ENCODE measurements at regions not wholly inside any gene's neighbourhood (a gene's known extent, or its start where the extent isn't known, plus 50 kb on each side); places are given as distances from the start of the nearest gene placed in this dataset.

DNA sequence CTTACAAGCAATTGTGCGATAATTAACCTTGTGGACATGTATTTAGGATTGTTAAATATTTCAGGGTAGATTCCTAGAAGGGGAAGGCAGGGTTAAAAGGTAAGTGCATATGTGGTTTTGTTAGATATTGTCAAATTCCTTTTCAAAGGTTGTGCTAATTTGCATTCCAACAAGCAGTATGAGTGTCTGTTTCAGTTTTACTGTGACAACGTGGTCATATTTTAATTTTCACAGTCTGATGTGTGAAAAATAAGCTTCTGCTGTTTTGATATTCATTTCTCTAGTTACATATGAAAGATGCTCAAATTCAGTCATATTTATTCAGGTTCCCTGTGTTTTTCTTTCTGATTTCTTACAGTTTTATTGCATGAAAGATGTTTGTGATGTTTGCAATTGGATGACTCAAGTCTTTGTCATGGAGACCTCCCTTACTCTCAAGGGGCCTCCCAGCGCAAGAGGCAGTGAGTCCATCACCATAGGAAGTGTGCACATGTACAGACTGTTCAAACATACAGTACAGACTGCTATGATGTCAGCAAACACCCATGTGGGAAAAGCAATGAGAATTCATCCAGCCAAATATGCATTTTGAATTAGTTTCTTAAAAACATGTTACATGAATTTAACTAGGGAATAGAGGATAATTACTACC, 310.8 kb downstream of the GALR1 start:
- no peak for DNase-seq (ENCODE audit: low read depth in 2 of 3, low spot score in 2 of 3)

DNA sequence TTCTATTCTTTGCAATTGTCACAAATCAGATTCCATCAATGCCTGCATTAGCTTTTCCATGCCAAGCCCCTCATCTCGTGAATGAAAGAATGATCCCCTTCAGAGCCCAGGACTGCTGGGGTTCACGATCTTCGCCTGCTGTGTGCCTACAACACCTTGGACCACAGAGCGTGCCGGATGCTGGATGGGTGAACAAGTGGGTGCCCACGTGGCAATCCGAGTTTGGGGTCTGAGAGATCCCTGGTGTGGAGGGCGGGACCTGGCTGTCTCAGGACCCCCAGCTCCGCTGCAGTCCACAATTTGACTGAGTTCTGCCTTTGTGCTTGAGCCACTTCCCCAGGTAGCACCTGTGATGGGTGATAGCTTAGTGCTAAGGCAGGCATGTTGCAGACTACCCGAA, 317.0 kb downstream of the GALR1 start:
- no peak for DNase-seq (ENCODE audit: low read depth in 2 of 3, low spot score in 2 of 3)

DNA sequence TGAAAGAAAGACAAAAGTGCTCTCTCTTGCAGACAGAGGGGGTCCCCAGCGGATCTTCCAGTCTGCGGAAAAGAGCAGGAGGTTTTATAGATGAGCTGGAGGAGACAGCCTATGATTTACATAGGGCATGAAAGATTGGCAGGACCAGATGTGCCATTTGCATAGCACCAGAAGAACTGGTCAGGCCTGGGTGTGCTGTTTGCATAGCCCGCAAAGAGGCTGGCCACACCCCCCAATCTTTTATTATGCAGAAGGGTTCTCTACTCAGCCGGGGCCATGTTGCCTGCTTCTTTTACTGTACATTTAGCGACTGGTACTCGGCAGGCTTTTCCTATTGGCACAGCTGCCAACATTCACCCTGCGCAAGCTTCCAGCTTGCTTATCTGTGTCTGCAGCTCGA, 317.6 kb downstream of the GALR1 start:
- no peak for DNase-seq (ENCODE audit: low read depth in 2 of 3, low spot score in 2 of 3)

DNA sequence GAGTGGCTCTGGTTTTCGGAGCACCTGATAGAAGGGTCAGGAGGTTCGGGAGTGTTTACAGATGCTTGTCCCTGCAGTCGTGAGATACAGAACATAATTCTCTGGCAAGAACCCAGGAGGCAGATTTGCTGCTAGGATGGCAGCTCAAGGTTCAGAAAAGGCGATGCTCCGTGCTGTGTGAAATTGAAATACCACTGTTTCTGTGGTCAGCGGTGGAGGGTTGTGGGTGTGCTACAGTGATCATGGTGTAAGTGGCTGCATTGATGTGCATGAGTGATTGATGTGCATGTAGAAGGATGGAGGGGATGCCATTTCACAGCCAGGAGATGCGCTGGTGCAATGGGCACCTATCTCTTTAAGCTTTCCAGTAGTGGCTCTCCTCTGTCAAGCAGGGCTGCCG, 322.1 kb downstream of the GALR1 start:
- no peak for DNase-seq (ENCODE audit: low read depth in 2 of 3, low spot score in 2 of 3)

DNA sequence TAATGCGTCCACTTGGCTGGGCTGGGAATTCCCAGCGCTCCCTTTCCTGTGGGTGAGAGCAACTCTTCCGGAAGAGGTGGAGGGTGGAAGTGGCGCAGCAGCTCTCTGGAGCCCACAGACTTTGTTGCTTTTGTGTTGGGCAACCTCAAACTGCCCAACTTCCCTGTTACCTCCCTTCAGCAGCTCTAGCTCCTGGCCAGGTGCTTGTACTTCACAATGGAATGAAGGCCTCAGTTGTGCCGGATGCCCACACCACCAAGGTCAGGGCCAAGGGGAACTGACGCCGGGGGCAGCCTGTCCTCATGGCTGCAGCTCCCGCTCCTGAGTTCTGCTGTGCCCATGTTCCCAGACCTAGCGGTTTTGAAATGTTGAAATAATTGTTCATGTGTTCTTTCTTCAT, 322.9 kb downstream of the GALR1 start:
- no peak for DNase-seq (ENCODE audit: low read depth in 2 of 3, low spot score in 2 of 3)

DNA sequence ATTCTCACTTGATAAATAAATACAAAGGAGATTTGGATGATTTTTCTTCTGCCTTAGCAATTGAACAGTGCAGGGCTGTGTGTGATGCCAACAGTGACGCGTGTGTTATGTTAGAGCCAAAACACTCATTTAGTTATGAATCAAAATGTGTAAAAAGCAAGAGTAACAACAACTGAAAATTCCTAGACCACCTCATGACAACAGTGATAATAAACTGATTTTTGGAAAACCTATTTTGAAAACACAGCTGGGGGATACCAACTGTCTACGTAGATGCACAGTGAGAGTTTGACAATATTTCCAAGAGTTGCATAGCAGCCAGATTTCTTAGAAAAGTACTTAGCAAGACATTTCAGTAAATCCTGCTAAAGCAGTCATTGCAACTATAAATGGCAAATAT, 323.9 kb downstream of the GALR1 start:
- DNase-seq (ENCODE audit: low read depth in 2 of 3, low spot score in 2 of 3) = no peak

DNA sequence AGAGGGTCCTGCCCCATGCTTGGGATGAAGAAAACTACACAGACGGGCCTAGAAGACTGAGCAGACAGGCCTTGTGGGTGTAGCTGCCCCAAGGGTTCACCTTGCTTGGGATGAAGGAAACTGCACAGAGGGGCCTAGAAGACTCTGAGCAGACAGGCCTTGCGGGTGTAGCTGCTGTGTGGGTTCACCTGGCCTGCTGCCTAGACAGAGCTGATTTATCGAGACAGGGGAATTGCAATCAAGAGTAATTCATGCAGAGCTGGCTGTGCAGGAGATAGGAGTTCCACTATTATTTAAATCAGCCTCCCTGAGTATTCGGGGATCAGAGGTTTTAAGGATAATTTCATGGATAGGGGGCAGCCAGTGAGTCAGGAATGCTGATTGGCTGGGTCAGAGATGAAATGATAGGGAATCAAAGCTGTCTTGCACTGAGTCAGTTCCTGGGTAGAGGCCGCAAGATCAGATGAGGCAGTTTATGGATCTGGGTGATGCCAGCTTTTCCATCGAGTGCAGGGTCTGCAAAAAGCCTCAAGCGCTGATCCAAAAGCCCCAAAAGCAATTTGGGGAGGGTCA, 341.4 kb downstream of the GALR1 start:
- no peak for DNase-seq (ENCODE audit: low read depth in 2 of 3, low spot score in 2 of 3)

DNA sequence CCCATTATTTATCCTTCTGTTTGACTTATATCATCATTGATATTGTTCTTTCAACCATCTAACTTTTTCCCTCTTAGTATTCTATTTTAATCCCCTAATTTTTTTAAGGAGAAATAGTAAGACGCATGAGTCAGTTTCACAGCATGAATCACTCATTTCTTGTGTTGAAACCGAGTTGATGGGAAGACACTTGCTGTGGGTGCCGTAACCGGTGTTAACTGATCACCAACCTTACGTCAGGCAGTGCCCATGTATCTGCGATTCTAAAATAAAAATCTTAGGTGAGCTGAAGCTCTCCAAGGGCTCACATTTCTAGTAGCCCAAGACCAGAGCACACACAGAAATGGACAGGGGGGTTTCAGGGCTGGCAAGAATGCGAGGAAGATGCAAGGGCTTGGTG, 348.1 kb downstream of the GALR1 start:
- no peak for DNase-seq (ENCODE audit: low read depth in 2 of 3, low spot score in 2 of 3)

DNA sequence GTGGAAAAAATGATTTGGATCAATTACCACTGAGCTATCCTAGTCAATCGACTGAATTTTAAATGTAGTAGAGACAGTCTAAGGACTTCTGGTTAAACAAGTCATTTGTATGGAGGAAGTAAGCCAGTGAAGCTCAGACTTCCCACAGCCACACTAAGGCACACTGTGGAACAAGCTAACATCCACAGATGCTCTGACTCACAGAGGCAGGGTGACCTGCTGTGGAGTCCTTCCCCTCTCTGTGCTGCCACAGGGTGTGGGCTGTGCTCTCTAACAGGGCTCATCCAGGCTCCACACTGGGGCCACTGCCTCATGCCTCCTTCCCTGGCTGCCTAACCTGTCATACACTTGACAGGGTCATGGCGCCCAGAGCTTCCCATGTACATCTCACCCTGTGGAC, 351.0 kb downstream of the GALR1 start:
- DNase-seq (ENCODE audit: low read depth in 2 of 3, low spot score in 2 of 3) = no peak

DNA sequence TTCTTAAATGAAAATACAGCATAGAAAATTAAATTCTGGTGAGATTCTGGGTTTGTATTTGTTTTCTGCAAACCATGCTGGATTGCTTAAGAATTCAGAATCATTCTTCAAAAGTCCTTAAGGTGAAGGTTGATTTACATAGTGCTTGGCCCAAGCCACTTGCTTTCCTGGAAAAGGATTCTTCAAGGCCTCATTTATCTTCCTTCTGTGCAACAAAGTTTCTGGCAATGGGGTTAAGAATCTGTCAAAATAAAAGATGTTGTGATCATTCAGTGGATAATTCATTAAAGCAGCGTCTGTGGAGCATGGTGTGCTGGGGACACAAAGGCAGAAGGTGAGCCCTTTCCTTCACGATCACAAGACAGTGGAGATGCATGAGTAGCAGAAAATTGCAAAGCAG, 351.9 kb downstream of the GALR1 start:
- DNase-seq (ENCODE audit: low read depth in 2 of 3, low spot score in 2 of 3) = no peak

DNA sequence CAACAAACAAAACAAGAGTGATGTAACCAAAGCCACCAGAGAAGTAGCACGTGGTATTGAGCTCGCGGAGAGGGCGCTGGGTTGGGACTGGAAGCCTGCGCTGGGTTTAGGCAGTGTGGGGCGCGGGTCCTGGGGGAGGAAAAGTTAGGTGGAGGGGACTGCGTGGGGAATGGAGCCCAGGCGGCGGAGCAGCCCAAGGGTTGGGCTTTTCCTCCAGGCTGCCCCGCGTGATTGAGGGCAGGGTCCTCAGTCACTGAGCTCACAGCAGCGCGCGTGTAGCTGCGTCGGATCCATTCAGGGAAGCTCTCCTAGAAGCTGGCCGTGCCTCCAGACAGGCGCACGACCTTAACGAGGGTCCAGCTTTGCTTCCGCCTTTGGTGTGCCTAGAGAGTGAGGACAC, 357.4 kb downstream of the GALR1 start:
- no peak for DNase-seq (ENCODE audit: low read depth in 2 of 3, low spot score in 2 of 3)

DNA sequence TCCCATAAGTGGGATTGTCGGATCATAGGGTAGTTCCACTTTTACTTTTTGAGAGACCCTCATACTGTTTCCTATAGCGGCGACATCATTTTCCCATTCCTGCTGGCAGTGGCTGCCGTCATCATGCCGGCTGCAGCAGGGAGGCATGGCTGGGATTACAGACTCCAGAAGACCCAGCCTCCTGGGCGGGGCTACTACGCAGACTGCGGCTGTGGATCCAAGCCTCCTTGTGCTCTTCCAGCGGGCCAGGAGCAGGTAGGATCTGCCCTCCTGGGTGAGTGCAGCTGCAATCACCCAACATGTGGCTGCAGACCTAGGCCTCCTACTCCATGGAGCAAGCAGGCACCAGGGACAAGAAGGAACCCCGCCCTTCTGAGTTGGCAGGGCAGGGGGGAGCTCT, 359.2 kb downstream of the GALR1 start:
- no peak for DNase-seq (ENCODE audit: low read depth in 2 of 3, low spot score in 2 of 3)

DNA sequence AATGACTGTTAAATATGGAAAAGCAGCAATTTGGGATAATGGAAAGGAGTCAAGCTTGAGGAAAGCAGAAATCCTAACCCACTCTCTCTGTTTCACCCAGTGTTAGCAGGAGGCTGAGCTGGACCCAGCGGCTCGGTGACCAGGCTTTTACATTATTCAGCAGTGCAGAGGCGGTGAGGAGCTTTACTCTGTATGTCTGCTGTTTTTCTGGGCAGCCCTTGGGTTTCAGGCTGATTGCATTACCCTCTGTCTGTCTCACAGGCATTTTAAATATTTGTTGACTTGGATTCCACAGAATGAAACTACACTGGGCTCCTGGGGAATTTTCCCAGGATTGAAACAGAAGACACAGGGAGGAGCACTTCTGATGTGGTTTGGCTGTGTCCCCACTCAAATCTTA, 368.0 kb downstream of the GALR1 start:
- DNase-seq (ENCODE audit: low read depth in 2 of 3, low spot score in 2 of 3) = no peak

DNA sequence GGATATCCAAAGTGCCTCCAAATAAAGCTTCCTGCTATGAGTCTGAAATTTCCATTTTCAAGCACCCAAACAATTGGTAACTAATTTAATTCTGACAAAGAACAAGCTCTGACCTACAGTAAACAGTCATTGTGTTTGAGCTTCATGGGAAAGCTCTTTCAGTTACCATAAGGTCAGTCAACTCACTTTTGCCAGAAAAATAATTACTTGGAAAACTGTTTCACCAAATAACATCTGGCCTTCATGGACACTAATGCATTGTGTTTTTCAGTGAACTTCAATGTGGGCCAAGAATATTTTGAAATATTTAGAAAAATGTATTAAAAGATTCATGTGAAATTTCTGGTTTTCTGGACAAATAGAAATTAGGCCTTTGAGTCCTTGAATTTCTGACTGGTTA, 369.9 kb downstream of the GALR1 start:
- no peak for DNase-seq (ENCODE audit: low read depth in 2 of 3, low spot score in 2 of 3)

DNA sequence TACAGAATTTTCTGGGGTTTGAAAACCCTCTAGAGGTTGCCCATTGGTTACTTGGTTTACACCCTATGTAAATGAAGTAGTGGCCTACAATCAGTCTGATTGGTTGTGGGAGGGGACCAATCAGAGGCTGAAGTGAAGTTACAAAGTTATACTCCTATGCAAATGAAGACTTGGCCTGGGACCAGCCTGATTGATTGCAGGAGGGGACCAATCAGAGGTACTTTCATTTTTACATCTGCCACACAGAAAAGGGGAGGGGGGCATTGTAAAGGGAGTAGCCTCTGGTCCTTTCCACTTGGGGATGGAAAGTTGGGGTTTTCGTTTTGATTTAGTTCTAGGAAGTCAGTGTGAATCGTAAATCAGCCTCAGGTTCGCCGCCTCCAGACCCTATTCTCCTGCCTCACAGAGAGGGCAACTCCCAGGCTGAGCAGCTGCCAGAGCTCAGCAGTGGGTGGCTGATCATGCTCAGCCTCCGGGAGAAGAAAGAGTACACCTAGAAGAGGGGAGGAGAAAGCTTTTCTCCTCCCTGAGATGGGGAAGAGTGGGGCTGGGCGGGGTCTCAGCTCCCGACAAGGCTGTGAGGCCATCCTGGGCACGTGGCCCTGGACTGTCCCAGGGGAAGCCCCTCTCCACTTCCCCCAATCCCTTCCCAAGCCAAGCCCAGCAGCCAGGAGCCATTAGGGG, 372.5 kb downstream of the GALR1 start:
- peak in 1 of 3 donors; percentile 18 for DNase-seq (ENCODE audit: low read depth in 2 of 3, low spot score in 2 of 3)

DNA sequence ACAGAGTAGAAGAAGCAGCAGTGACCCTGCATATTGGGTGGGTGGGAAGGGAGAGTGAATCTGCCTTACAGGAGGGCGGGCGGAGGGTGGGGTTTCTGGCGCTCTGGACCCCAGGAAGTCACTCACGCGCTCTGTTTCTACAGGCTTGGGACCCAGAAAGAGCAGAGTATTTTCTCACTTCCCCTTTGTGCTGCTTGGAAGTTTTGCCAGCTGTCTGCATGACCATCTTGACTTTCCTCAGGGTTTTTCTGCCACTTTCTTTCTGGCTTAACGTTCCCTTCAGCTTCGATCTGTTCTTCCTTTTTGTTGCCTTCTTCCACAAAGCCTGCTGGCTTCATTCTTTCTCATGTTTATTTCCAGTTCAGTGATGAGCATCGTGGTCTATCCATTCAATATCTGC, 383.1 kb downstream of the GALR1 start:
- no peak for DNase-seq (ENCODE audit: low read depth in 2 of 3, low spot score in 2 of 3)

DNA sequence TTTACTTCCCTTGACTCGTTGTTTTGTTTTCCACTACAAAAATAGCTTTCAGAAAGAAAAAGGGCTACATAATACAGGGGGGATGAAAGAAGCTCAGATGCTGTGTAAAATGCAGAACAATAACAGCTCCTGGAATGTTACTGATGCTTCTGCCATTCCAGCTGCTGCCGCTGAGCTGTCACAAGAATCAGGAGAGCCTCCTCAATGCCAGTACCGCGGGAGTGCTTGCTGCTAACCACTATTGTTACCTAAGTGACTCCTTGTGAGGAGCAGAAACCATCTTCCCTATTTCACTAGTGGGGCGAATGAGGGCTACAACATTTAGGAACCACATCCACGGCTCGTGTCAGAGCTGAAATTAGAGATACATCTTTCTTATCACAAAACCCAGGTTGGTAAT, 384.8 kb downstream of the GALR1 start:
- DNase-seq (ENCODE audit: low read depth in 2 of 3, low spot score in 2 of 3) = no peak

DNA sequence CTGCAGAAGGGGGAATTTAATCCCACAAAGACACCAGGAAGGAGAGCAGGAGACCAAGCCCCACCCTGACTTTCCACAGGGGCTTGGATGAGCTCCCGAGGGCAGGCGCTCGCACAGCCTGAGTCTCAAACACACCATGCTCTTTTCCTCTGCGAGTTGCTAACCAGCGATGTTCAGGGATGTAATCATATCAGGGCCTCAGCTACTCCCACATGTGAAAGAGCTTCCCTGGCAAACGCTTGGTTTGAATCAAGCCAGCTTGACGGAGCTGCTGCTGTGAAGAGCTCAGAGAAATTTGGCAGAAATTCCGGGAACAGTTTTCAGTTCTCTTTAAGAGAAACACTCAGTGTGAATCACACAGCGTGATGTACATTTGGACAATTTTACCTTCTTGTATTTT, 385.8 kb downstream of the GALR1 start:
- DNase-seq (ENCODE audit: low read depth in 2 of 3, low spot score in 2 of 3) = no peak

DNA sequence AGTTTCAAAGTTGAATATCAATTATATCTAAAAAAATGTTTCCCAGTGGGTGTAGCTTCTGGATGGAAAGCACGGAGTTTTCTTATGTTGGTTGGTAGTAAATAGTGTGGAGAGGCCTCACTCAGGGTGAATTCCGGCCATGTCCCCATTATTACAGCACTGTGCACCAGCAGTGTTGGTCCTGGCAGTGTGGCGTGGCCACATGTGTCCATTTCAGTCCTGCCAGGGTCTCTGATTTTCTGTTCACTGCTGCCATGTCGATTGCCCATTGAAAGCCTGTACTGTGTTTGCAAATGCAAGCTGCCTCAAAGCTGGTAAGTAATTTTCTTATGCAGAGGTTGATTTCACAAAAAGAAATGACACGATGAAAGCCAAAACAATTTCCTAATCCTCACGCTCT, 386.2 kb downstream of the GALR1 start:
- no peak for DNase-seq (ENCODE audit: low read depth in 2 of 3, low spot score in 2 of 3)

DNA sequence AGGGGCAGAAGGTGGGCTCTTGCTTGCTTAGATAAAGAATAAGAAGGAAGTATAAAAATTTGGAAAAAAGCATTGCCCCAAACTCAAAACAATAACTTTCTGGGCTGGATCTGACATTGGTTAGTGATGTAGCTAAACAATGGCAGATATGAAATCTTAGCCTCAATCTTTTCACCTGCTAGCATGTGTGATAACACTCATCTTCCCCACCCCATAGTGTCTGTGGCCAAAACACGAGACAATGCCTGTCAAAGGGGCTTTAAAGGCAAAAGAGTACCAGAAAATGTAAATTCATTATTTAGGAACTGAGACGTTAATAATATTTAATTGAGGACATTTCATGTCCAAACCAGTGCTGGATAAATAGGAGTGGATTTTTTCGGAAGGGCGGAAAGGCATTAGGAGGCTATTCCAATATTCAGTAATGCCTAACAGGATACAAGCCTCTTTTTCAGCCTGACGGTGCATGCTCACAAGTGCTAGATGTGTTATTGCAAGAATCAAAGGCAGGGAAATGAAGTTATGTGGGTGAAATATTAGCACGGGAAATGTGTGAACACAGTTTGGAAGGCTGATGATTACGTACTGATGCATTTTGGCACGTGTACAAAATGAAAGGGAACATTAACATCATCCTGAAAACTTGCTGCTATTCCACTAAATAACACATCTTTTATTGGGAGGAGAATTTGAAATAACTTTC, 395.7 kb downstream of the GALR1 start:
- no peak for DNase-seq (ENCODE audit: low read depth in 2 of 3, low spot score in 2 of 3)

DNA sequence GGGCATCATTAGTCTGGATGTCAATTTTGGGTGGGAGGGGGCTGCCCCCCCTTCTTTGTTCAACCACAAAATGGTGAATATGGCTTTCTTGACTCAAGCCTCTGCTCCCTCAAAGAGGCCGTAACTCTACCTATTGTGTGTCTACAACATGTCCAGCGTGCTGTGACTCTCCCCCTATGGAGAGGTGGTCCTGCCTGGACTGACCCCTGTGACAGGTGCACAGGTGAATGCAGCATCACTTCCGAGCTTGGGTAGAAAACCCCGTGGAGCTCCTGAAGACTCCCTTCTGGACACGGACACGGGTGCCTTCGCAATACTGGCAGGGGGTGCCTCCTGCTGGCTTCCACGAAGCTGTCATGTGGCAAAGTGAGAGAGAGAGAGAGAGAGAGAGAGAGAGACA, 397.8 kb downstream of the GALR1 start:
- no peak for DNase-seq (ENCODE audit: low read depth in 2 of 3, low spot score in 2 of 3)

DNA sequence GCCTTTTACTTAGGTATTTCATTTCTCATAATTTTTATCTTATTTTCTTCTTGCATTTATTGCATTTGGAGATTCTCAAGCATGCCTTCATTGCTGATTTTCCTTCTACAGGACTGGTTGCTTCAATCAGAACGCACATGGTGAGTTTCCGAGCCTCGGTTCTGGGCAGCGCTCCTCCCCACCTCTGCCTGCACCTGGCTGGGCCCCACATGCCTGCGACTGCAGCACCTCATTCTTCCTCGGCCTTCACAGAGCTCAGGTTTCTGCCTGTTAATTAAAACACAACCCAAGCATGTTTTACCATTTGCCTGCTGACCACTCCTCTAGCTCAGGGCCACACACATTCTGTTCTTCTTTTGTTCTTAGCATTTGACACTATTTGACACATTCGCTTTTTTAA, 398.8 kb downstream of the GALR1 start:
- no peak for DNase-seq (ENCODE audit: low read depth in 2 of 3, low spot score in 2 of 3)
